Panc1 (cell line): ENCODE measurements at regions not wholly inside any gene's neighbourhood (a gene's known extent, or its start where the extent isn't known, plus 50 kb on each side); places are given as distances from the start of the nearest gene placed in this dataset.

Experiments
- ATAC-seq: fragments of 200-7000 bp; cut with Tn5 transposase; 2 replicates; pipeline ENCODE4 v1.9.1; 2020; ENCODE audit warnings: mild to moderate bottlenecking, moderate library complexity
- BruUV-seq: library from RNA; stranded (reverse); fragments of 400-500 nt; replicated peaks from 2 replicates; lab custom pipeline; 2021; lab: Mats Ljungman, UMichigan
- CTCF ChIA-PET: fragments of 300-600 bp; sonication (Branson Sonifier 250); formaldehyde crosslinking; loops from one replicate; lab custom pipeline; 2022; ENCODE audit warnings: antibody characterized with exemption; lab: Charles Lee
- POLR2A ChIA-PET: fragments of 300-600 bp; sonication (Branson Sonifier 250); formaldehyde crosslinking; loops from one replicate; lab custom pipeline; 2022; ENCODE audit warnings: antibody characterized with exemption; lab: Charles Lee
- DNase-seq: peaks from one replicate; pipeline ENCODE4 v3.0.0-alpha.2; 2010; ENCODE audit warnings: low read depth, low spot score
- H3K27ac ChIP-seq: 2 replicates; pipeline ENCODE4 v1.5.1; 2011; ENCODE audit warnings: mild to moderate bottlenecking, low read length, inconsistent platforms
- H3K27me3 ChIP-seq: fragments of 200-500 bp; sonication (Bioruptor generic); 2 replicates; pipeline ENCODE4 v1.6.0; 2014; ENCODE audit warnings: low read length, inconsistent platforms; ENCODE audit not compliant: control insufficient read depth, insufficient read depth
- H3K36me3 ChIP-seq: fragments of 200-500 bp; sonication (Bioruptor generic); 2 replicates; pipeline ENCODE4 v1.5.1; 2014; ENCODE audit warnings: inconsistent platforms, mild to moderate bottlenecking, low read length, moderate library complexity; ENCODE audit not compliant: control insufficient read depth, insufficient read depth
- H3K4me1 ChIP-seq: 2 replicates; pipeline ENCODE4 v1.5.1; 2011; ENCODE audit warnings: inconsistent platforms, mild to moderate bottlenecking, low read length, moderate library complexity; ENCODE audit not compliant: control insufficient read depth, insufficient read depth
- H3K4me3 ChIP-seq, 2 experiments: 2 replicates each; pipeline ENCODE4 v1.5.1; 2011 to 2012; ENCODE audit warnings: low read depth in 2 of 2, low read length in 2 of 2, mild to moderate bottlenecking in 2 of 2, inconsistent platforms in 1 of 2, moderate library complexity in 1 of 2
- H3K9me3 ChIP-seq: fragments of 200-500 bp; sonication (Bioruptor generic); 2 replicates; pipeline ENCODE4 v1.5.1; 2014; ENCODE audit warnings: low read depth, mild to moderate bottlenecking, inconsistent platforms, low read length, moderate library complexity; ENCODE audit not compliant: control insufficient read depth, insufficient read depth
- CTCF ChIP-seq: fragments of 450-650 bp; IDR thresholded peaks from 2 replicates; pipeline ENCODE4 v1.5.1; 2017; ENCODE audit warnings: mild to moderate bottlenecking
- POLR2AphosphoS5 ChIP-seq: IDR thresholded peaks from 2 replicates; pipeline ENCODE4 v1.6.1; 2012; ENCODE audit warnings: mild to moderate bottlenecking, low read depth, low read length, moderate library complexity
- REST ChIP-seq, 2 experiments: IDR thresholded peaks; 2 replicates each; pipeline ENCODE4 v1.6.1; 2011 to 2012; ENCODE audit warnings: low read depth in 2 of 2, control low read depth in 1 of 2, low read length in 1 of 2, mild to moderate bottlenecking in 1 of 2, moderate library complexity in 1 of 2; ENCODE audit not compliant: insufficient read depth in 1 of 2
- SIN3A ChIP-seq: IDR thresholded peaks from 2 replicates; pipeline ENCODE4 v1.6.1; 2012; ENCODE audit warnings: low read depth, mild to moderate bottlenecking, low read length, moderate library complexity, borderline replicate concordance; ENCODE audit not compliant: insufficient read depth
- TCF7L2 ChIP-seq: IDR thresholded peaks from 2 replicates; pipeline ENCODE4 v1.6.1; 2011; ENCODE audit warnings: mild to moderate bottlenecking, low read depth, low read length, inconsistent platforms
- in situ Hi-C: cut with HindIII; loops from 2 replicates; pipeline ENCODE4 v1.10.0; 2016; ENCODE audit warnings: low sequenced_read_pairs, low pct_unique_long_range_greater_than_20kb
- intact Hi-C: fragments of 100-400 bp; cut with micrococcal nuclease; formaldehyde crosslinking; loops from one replicate; pipeline ENCODE4 v1.10.0; 2022; ENCODE audit not compliant: unreplicated experiment

GRCh38 chr10:131781076-131781475 is 119.7 kb upstream of the PPP2R2D start:
- BruUV-seq, result no TSS peak
- in situ Hi-C loops, result no loop called here
- no peak for DNase-seq

GRCh38 chr10:131781791-131782190 is 119.0 kb upstream of the PPP2R2D start:
- no peaks in the 10 kb centered on the region for H3K36me3 ChIP-seq
- H3K27ac ChIP-seq, result no peak overlapping the region
- in situ Hi-C loops, result no loop called here
- ATAC-seq, result no peak
- DNase-seq, result no peak
- H3K27me3 ChIP-seq, result no peaks in the 10 kb centered on the region
- ChIA-PET POLR2A (no interaction called here), CTCF (no interaction called here)
- TF ChIP-seq TCF7L2 (no peak), POLR2AphosphoS5 (no peak), CTCF (no peak), REST (IDR thresholded peaks at IDR 0.05; ENCODE audit: insufficient read depth in 1 of 2, low read depth in 2 of 2, low read length in 1 of 2) (no peak), SIN3A (no peak)
- BruUV-seq, result no TSS peak
- intact Hi-C loops, result loop anchor here (10.0 kb wide), 1 partner anchor 327 kb away; no protein-coding TSS in a partner anchor
- no peak overlapping the region for H3K4me3 ChIP-seq
- peaks cover 7% of the 10 kb centered on the region; the same call in 1 of the 2 replicates for H3K9me3 ChIP-seq
- H3K4me1 ChIP-seq, result no peaks in the 10 kb centered on the region

More at GRCh38 chr10:131781076-131781475, 119.7 kb upstream of the PPP2R2D start:
- Histone ChIP-seq H3K4me1 (no peaks in the 10 kb centered on the region), H3K4me3 (no peak overlapping the region), H3K36me3 (no peaks in the 10 kb centered on the region), H3K27me3 (no peaks in the 10 kb centered on the region), H3K27ac (no peak overlapping the region), H3K9me3 (peaks cover 9% of the 10 kb centered on the region; the same call in 1 of the 2 replicates)
- ATAC-seq, result no peak
- POLR2A ChIA-PET, result no interaction called here
- intact Hi-C loops, result loop anchor here (10.0 kb wide), 1 partner anchor 326 kb away; no protein-coding TSS in a partner anchor
- TF ChIP-seq REST (IDR thresholded peaks at IDR 0.05; ENCODE audit: insufficient read depth in 1 of 2, low read depth in 2 of 2, low read length in 1 of 2) (no peak), CTCF (no peak), SIN3A (no peak), TCF7L2 (no peak), POLR2AphosphoS5 (no peak)
- CTCF ChIA-PET, result no interaction called here
